GM23338 (cell line): ENCODE measurements at regions not wholly inside any gene's neighbourhood (a gene's known extent, or its start where the extent isn't known, plus 50 kb on each side); places are given as distances from the start of the nearest gene placed in this dataset.

Source experiments
- ATAC-seq: fragments of 200-7000 bp; cut with Tn5 transposase; 3 replicates; pipeline ENCODE4 v1.9.1; 2020
- DNase-seq: peaks from one replicate; pipeline ENCODE4 v3.0.0-alpha.2; 2015; ENCODE audit warnings: low spot score
- H2AFZ ChIP-seq: fragments of 200-600 bp; sonication (generic); 2 replicates; pipeline ENCODE4 v1.8.0; 2016; ENCODE audit warnings: antibody characterized with exemption, mild to moderate bottlenecking, moderate library complexity
- H3F3A ChIP-seq: fragments of 200-600 bp; sonication (generic); replicated peaks from 2 replicates; pipeline ENCODE4 v1.8.0; 2017; ENCODE audit warnings: antibody characterized with exemption, mixed run types, low read depth
- H3K27ac ChIP-seq: fragments of 200-600 bp; sonication (generic); 2 replicates; pipeline ENCODE4 v1.6.1; 2016; ENCODE audit warnings: low read depth
- H3K27me3 ChIP-seq: fragments of 200-600 bp; sonication (generic); 2 replicates; pipeline ENCODE4 v1.8.0; 2016; ENCODE audit warnings: mild to moderate bottlenecking, mixed run types, moderate library complexity; ENCODE audit not compliant: insufficient read depth
- H3K36me3 ChIP-seq: fragments of 200-600 bp; sonication (generic); 2 replicates; pipeline ENCODE4 v1.8.0; 2016; ENCODE audit warnings: mild to moderate bottlenecking; ENCODE audit not compliant: insufficient read depth
- H3K4me1 ChIP-seq: fragments of 200-600 bp; sonication (generic); 2 replicates; pipeline ENCODE4 v1.8.0; 2016; ENCODE audit warnings: mild to moderate bottlenecking, moderate library complexity; ENCODE audit not compliant: insufficient read depth
- H3K4me2 ChIP-seq: fragments of 200-600 bp; sonication (generic); 2 replicates; pipeline ENCODE4 v1.7.1; 2017; ENCODE audit warnings: mixed run types
- H3K4me3 ChIP-seq: fragments of 200-600 bp; sonication (generic); 2 replicates; pipeline ENCODE4 v1.6.1; 2016; ENCODE audit warnings: mixed run types
- H3K79me2 ChIP-seq: fragments of 200-600 bp; sonication (generic); replicated peaks from 2 replicates; pipeline ENCODE4 v1.8.0; 2017; ENCODE audit warnings: mild to moderate bottlenecking; ENCODE audit not compliant: insufficient read depth
- H3K9me2 ChIP-seq: fragments of 200-600 bp; sonication (generic); 2 replicates; pipeline ENCODE4 v1.8.0; 2017; ENCODE audit not compliant: insufficient read depth
- H4K20me1 ChIP-seq: fragments of 200-600 bp; sonication (generic); replicated peaks from 2 replicates; pipeline ENCODE4 v1.8.0; 2017; ENCODE audit warnings: mild to moderate bottlenecking; ENCODE audit not compliant: insufficient read depth
- H3K27ac Mint-ChIP-seq: 2 replicates; pipeline ENCODE4 v1.8.0; 2020; ENCODE audit warnings: inconsistent platforms, mild to moderate bottlenecking, moderate library complexity, mixed read lengths
- H3K27me3 Mint-ChIP-seq: 3 replicates; pipeline ENCODE4 v1.8.0; 2022; ENCODE audit warnings: low read depth, mild to moderate bottlenecking, moderate library complexity, mixed read lengths, inconsistent platforms; ENCODE audit not compliant: insufficient read depth, poor library complexity
- H3K36me3 Mint-ChIP-seq: 3 replicates; pipeline ENCODE4 v1.8.0; 2021; ENCODE audit warnings: low read depth, mild to moderate bottlenecking, inconsistent platforms, moderate library complexity, mixed read lengths
- H3K4me1 Mint-ChIP-seq: 3 replicates; pipeline ENCODE4 v1.8.0; 2020; ENCODE audit warnings: mild to moderate bottlenecking, inconsistent platforms, mixed read lengths
- H3K4me3 Mint-ChIP-seq: 3 replicates; pipeline ENCODE4 v1.8.0; 2021; ENCODE audit warnings: moderate library complexity, mild to moderate bottlenecking, inconsistent platforms, mixed read lengths
- H3K9me3 Mint-ChIP-seq: 3 replicates; pipeline ENCODE4 v1.8.0; 2020; ENCODE audit warnings: moderate library complexity, mild to moderate bottlenecking, inconsistent platforms, mixed read lengths
- CREB1 ChIP-seq: fragments of 250-450 bp; sonication (Bioruptor Pico); IDR thresholded peaks from 2 replicates; pipeline ENCODE4 v1.5.0; 2020; ENCODE audit warnings: low read depth, mild to moderate bottlenecking, moderate library complexity
- EZH2 ChIP-seq: fragments of 200-600 bp; sonication (generic); IDR thresholded peaks from one replicate; pipeline ENCODE4 v1.8.0; 2017; ENCODE audit warnings: antibody characterized with exemption, mild to moderate bottlenecking, low read depth; ENCODE audit not compliant: unreplicated experiment
- NANOG ChIP-seq: IDR thresholded peaks from 2 replicates; pipeline ENCODE4 v1.6.1; 2016; ENCODE audit warnings: antibody characterized with exemption, borderline replicate concordance
- POLR2AphosphoS5 ChIP-seq: IDR thresholded peaks from 2 replicates; pipeline ENCODE4 v1.6.1; 2016; ENCODE audit warnings: antibody characterized with exemption, low read depth
- STAT1 ChIP-seq: IDR thresholded peaks from one replicate; pipeline ENCODE4 v1.6.1; 2016; ENCODE audit warnings: antibody characterized with exemption; ENCODE audit not compliant: unreplicated experiment
- ZNF114 ChIP-seq: fragments of 250-450 bp; sonication (Bioruptor Pico); IDR thresholded peaks from 2 replicates; pipeline ENCODE4 v1.5.0; 2020; ENCODE audit warnings: mild to moderate bottlenecking, moderate library complexity
- ZNF331 ChIP-seq: fragments of 250-450 bp; sonication (Bioruptor Pico); IDR thresholded peaks from 2 replicates; pipeline ENCODE4 v1.5.0; 2020; ENCODE audit warnings: low read depth, mild to moderate bottlenecking, moderate library complexity
- TF ChIP-seq, protein P1 (sequence below): IDR thresholded peaks from one replicate; pipeline ENCODE4 v1.6.1; 2018; ENCODE audit warnings: antibody characterized with exemption; ENCODE audit not compliant: unreplicated experiment
- TF ChIP-seq, protein P2 (sequence below), 2 experiments: fragments of 200-600 bp in 1 of 2; sonication (generic) in 1 of 2; conservative IDR thresholded peaks; 2 replicates each; pipeline versions ENCODE4 v1.5.1 to v1.6.1; 2016 to 2017; ENCODE audit warnings: antibody characterized with exemption in 2 of 2, low read depth in 2 of 2, mild to moderate bottlenecking in 2 of 2, moderate library complexity in 1 of 2
- TF ChIP-seq, protein P3 (sequence below): IDR thresholded peaks from 2 replicates; pipeline ENCODE4 v1.6.1; 2016; ENCODE audit warnings: antibody characterized with exemption

DNA sequence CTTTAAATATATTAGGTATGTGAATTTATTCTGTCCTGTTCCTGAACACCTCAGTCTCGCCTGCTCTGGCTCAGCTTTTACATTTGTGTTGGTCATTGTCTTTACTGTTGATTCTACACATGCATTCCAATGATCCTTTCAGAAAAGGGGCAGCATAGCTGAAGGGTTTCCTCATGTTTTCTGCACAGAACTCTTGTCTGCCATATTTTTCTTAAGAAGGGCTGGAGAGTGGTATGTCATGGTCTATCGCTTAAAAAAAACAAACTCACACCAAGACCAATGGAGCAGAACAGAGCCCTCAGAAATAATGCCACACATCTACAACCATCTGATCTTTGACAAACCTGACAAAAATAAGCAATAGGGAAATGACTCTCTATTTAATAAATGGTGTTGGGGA lies 215.8 kb upstream of the HSFY2 start (continued):
- TF ChIP-seq, protein P1, sequence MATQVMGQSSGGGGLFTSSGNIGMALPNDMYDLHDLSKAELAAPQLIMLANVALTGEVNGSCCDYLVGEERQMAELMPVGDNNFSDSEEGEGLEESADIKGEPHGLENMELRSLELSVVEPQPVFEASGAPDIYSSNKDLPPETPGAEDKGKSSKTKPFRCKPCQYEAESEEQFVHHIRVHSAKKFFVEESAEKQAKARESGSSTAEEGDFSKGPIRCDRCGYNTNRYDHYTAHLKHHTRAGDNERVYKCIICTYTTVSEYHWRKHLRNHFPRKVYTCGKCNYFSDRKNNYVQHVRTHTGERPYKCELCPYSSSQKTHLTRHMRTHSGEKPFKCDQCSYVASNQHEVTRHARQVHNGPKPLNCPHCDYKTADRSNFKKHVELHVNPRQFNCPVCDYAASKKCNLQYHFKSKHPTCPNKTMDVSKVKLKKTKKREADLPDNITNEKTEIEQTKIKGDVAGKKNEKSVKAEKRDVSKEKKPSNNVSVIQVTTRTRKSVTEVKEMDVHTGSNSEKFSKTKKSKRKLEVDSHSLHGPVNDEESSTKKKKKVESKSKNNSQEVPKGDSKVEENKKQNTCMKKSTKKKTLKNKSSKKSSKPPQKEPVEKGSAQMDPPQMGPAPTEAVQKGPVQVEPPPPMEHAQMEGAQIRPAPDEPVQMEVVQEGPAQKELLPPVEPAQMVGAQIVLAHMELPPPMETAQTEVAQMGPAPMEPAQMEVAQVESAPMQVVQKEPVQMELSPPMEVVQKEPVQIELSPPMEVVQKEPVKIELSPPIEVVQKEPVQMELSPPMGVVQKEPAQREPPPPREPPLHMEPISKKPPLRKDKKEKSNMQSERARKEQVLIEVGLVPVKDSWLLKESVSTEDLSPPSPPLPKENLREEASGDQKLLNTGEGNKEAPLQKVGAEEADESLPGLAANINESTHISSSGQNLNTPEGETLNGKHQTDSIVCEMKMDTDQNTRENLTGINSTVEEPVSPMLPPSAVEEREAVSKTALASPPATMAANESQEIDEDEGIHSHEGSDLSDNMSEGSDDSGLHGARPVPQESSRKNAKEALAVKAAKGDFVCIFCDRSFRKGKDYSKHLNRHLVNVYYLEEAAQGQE, result no peak
- no peak for TF ChIP-seq STAT1
- no peak for TF ChIP-seq EZH2
- TF ChIP-seq, protein P2, sequence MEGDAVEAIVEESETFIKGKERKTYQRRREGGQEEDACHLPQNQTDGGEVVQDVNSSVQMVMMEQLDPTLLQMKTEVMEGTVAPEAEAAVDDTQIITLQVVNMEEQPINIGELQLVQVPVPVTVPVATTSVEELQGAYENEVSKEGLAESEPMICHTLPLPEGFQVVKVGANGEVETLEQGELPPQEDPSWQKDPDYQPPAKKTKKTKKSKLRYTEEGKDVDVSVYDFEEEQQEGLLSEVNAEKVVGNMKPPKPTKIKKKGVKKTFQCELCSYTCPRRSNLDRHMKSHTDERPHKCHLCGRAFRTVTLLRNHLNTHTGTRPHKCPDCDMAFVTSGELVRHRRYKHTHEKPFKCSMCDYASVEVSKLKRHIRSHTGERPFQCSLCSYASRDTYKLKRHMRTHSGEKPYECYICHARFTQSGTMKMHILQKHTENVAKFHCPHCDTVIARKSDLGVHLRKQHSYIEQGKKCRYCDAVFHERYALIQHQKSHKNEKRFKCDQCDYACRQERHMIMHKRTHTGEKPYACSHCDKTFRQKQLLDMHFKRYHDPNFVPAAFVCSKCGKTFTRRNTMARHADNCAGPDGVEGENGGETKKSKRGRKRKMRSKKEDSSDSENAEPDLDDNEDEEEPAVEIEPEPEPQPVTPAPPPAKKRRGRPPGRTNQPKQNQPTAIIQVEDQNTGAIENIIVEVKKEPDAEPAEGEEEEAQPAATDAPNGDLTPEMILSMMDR (conservative IDR thresholded peaks at IDR 0.05; ENCODE audit: low read depth in 2 of 2), result no peak
- no peak for TF ChIP-seq POLR2AphosphoS5
- TF ChIP-seq CREB1 (CRISPR knock-in tag), result no peak
- TF ChIP-seq, protein P3, sequence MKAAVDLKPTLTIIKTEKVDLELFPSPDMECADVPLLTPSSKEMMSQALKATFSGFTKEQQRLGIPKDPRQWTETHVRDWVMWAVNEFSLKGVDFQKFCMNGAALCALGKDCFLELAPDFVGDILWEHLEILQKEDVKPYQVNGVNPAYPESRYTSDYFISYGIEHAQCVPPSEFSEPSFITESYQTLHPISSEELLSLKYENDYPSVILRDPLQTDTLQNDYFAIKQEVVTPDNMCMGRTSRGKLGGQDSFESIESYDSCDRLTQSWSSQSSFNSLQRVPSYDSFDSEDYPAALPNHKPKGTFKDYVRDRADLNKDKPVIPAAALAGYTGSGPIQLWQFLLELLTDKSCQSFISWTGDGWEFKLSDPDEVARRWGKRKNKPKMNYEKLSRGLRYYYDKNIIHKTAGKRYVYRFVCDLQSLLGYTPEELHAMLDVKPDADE, result no peak
- no peak for TF ChIP-seq ZNF114 (CRISPR knock-in tag)

DNA sequence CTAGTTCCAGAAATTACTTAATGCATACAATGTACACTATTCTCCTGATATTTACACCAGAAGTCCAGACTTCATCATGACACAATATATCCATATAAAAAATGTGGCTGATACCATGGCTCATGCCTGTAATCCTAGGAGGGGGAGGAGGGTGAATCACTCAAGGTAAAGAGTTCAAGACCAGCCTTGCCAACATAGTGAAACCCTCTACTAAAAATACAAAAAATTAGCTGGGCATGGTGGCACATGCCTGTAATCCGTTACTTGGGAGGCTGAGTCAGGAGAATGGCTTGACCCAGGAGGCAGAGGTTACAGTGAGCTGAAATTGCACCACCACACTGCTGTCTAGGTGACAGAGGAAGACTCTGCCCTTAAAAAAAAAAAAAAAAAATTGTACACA lies 192.5 kb upstream of the HSFY2 start:
- H3K4me3 ChIP-seq, result no peak overlapping the region
- peaks cover 18% of the 10 kb centered on the region for H3K9me3 Mint-ChIP-seq
- H3K36me3 ChIP-seq, result no peaks in the 10 kb centered on the region
- no peaks in the 10 kb centered on the region for H3K27me3 ChIP-seq
- no peak overlapping the region for H3K27ac Mint-ChIP-seq
- no peak for ATAC-seq
- H3F3A ChIP-seq, result no peaks in the 10 kb centered on the region
- peaks cover 24% of the 10 kb centered on the region for H3K36me3 Mint-ChIP-seq
- H4K20me1 ChIP-seq, result no peaks in the 10 kb centered on the region
- H2AFZ ChIP-seq, result no peak overlapping the region
- H3K4me1 Mint-ChIP-seq, result no peaks in the 10 kb centered on the region
- H3K27ac ChIP-seq, result no peak overlapping the region
- no peaks in the 10 kb centered on the region for H3K27me3 Mint-ChIP-seq
- no peaks in the 10 kb centered on the region for H3K9me2 ChIP-seq
- no peak overlapping the region for H3K4me3 Mint-ChIP-seq
- peaks cover 7% of the 10 kb centered on the region for H3K79me2 ChIP-seq
- no peak overlapping the region for H3K4me2 ChIP-seq
- no peaks in the 10 kb centered on the region for H3K4me1 ChIP-seq
- DNase-seq, result no peak
- TF ChIP-seq, protein P3, result no peak
- TF ChIP-seq, protein P1, result no peak
- TF ChIP-seq NANOG (no peak), ZNF331 (no peak), EZH2 (no peak)
